CD14-positive monocyte (primary cell): ENCODE measurements at regions not wholly inside any gene's neighbourhood (a gene's known extent, or its start where the extent isn't known, plus 50 kb on each side); places are given as distances from the start of the nearest gene placed in this dataset.

Source experiments
- DNase-seq, 3 donors: peaks; one replicate each; pipeline ENCODE4 v3.0.0-alpha.2; 2011 to 2022
- H2AFZ ChIP-seq: 2 replicates; pipeline ENCODE4 v1.6.0; 2012; ENCODE audit warnings: mild to moderate bottlenecking, low read depth, low read length, inconsistent platforms; ENCODE audit not compliant: insufficient read depth, poor library complexity, severe bottlenecking
- H3K27ac ChIP-seq, 2 donors: 1 replicate in 1 of 2; 2 replicates in 1 of 2; pipeline ENCODE4 v1.5.1; 2012 to 2013; ENCODE audit warnings: low read length in 2 of 2, control low read depth in 1 of 2, inconsistent platforms in 1 of 2, low read depth in 1 of 2, mild to moderate bottlenecking in 1 of 2
- H3K27me3 ChIP-seq, 2 donors: one replicate each; pipeline versions ENCODE4 v1.6.0 to v1.6.1; 2011 to 2013; ENCODE audit warnings: low read length in 2 of 2; ENCODE audit not compliant: control insufficient read depth in 2 of 2, insufficient read depth in 2 of 2
- H3K36me3 ChIP-seq, 2 donors: replicated peaks in 1 of 2; 1 replicate in 1 of 2; 2 replicates in 1 of 2; pipeline versions ENCODE4 v1.5.1 to v1.6.1; 2012 to 2013; ENCODE audit warnings: low read length in 2 of 2, control low read depth in 1 of 2, inconsistent platforms in 1 of 2, mild to moderate bottlenecking in 1 of 2; ENCODE audit not compliant: insufficient read depth in 2 of 2, control insufficient read depth in 1 of 2
- H3K4me1 ChIP-seq, 2 donors: 1 replicate in 1 of 2; 2 replicates in 1 of 2; pipeline versions ENCODE4 v1.5.1 to v1.6.1; 2012 to 2013; ENCODE audit warnings: low read length in 2 of 2, control low read depth in 1 of 2, inconsistent platforms in 1 of 2, mild to moderate bottlenecking in 1 of 2, moderate library complexity in 1 of 2; ENCODE audit not compliant: insufficient read depth in 2 of 2, control insufficient read depth in 1 of 2
- H3K4me2 ChIP-seq: replicated peaks from 2 replicates; pipeline ENCODE3; 2012; ENCODE audit warnings: low read length, moderate library complexity, mild to moderate bottlenecking; ENCODE audit not compliant: poor library complexity, severe bottlenecking; ENCODE audit errors: extremely low read depth
- H3K4me3 ChIP-seq, 3 experiments: fragments of 200-600 bp in 1 of 3; sonication (generic) in 1 of 3; replicated peaks in 1 of 3; 1 replicate in 2 of 3; 2 replicates in 1 of 3; pipeline ENCODE4 v1.5.1; 2011 to 2013; ENCODE audit warnings: low read length in 3 of 3, mild to moderate bottlenecking in 3 of 3, control low read depth in 2 of 3, low read depth in 2 of 3, inconsistent platforms in 1 of 3, moderate library complexity in 1 of 3
- H3K79me2 ChIP-seq: 2 replicates; pipeline ENCODE4 v1.6.0; 2012; ENCODE audit warnings: mild to moderate bottlenecking, control low read depth, inconsistent platforms, low read length, moderate library complexity; ENCODE audit not compliant: insufficient read depth
- H3K9ac ChIP-seq: 2 replicates; pipeline ENCODE4 v1.6.0; 2017; ENCODE audit warnings: low read length, mild to moderate bottlenecking; ENCODE audit not compliant: insufficient read depth, poor library complexity, severe bottlenecking
- H3K9me3 ChIP-seq, 2 donors: replicated peaks in 1 of 2; 1 replicate in 1 of 2; 2 replicates in 1 of 2; pipeline versions ENCODE4 v1.5.1 to v1.6.1; 2012 to 2013; ENCODE audit warnings: low read length in 2 of 2, control low read depth in 1 of 2; ENCODE audit not compliant: control insufficient read depth in 1 of 2, insufficient read depth in 1 of 2
- H4K20me1 ChIP-seq: 2 replicates; pipeline ENCODE4 v1.6.0; 2012; ENCODE audit warnings: mild to moderate bottlenecking, low read length, control low read depth, moderate library complexity; ENCODE audit not compliant: insufficient read depth
- H3K27ac Mint-ChIP-seq, 7 donors: one replicate each; pipeline ENCODE4 v1.8.0; 2020; ENCODE audit warnings: mild to moderate bottlenecking in 7 of 7, mixed read lengths in 7 of 7, moderate library complexity in 6 of 7, inconsistent platforms in 2 of 7
- H3K27me3 Mint-ChIP-seq, 3 donors: one replicate each; pipeline ENCODE4 v1.8.0; 2021 to 2022; ENCODE audit warnings: low read depth in 3 of 3, mild to moderate bottlenecking in 3 of 3, mixed read lengths in 3 of 3, moderate library complexity in 3 of 3, inconsistent platforms in 1 of 3
- H3K36me3 Mint-ChIP-seq, 2 donors: one replicate each; pipeline ENCODE4 v1.8.0; 2020; ENCODE audit warnings: mixed read lengths in 2 of 2, inconsistent platforms in 1 of 2, mild to moderate bottlenecking in 1 of 2
- H3K4me1 Mint-ChIP-seq: one replicate; pipeline ENCODE4 v1.8.0; 2020; ENCODE audit warnings: mild to moderate bottlenecking, mixed read lengths
- H3K4me3 Mint-ChIP-seq, 2 donors: one replicate each; pipeline ENCODE4 v1.8.0; 2020; ENCODE audit warnings: mild to moderate bottlenecking in 2 of 2, mixed read lengths in 2 of 2, moderate library complexity in 1 of 2
- H3K9me3 Mint-ChIP-seq, 7 donors: one replicate each; pipeline ENCODE4 v1.8.0; 2020 to 2022; ENCODE audit warnings: mixed read lengths in 7 of 7, mild to moderate bottlenecking in 6 of 7, moderate library complexity in 6 of 7, inconsistent platforms in 2 of 7
- CTCF ChIP-seq: fragments of 200-600 bp; IDR thresholded peaks from one replicate; pipeline ENCODE4 v1.8.0; 2022; ENCODE audit warnings: antibody characterized with exemption, mild to moderate bottlenecking
- WGBS: methylation state at CpG from one replicate; pipeline ENCODE4 v1.1.5; 2013; ENCODE audit warnings: missing lambda C conversion rate; ENCODE audit not compliant: insufficient coverage; 5-methylcytosine and 5-hydroxymethylcytosine counted together
- intact Hi-C, 2 donors: fragments of 100-400 bp; cut with micrococcal nuclease; formaldehyde crosslinking; loops; one replicate each; pipeline versions ENCODE4 v1.15.0 to v1.15.1; 2023

- no peak for TF ChIP-seq CTCF
- intact Hi-C loops, result no loop called here
Observed at GRCh38 chr14:98573082-98573481, 698.9 kb downstream of the BCL11B start.

GRCh38 chr14:98576463-98576862, 695.5 kb downstream of the BCL11B start:
- H3K36me3 ChIP-seq, result no peaks in the 10 kb centered on the region
- Mint-ChIP-seq H3K4me3 (no peak overlapping the region), H3K4me1 (no peaks in the 10 kb centered on the region), H3K9me3 (peaks cover 0 to 4% (median 0%) of the 10 kb centered on the region in 7 donors), H3K36me3 (no peaks in the 10 kb centered on the region), H3K27me3 (peaks cover 0 to 1% (median 0%) of the 10 kb centered on the region in 3 donors), H3K27ac (no peak overlapping the region)
- H4K20me1 ChIP-seq, result no peaks in the 10 kb centered on the region
- intact Hi-C loops, result no loop called here
- no CpG with 5 or more reads among the region's 2 CpGs for WGBS
- no peaks in the 10 kb centered on the region for H3K9me3 ChIP-seq
- TF ChIP-seq CTCF, result no peak
- H2AFZ ChIP-seq, result no peak overlapping the region
- no peak for DNase-seq
- no peaks in the 10 kb centered on the region for H3K79me2 ChIP-seq
- H3K27me3 ChIP-seq, result no peaks in the 10 kb centered on the region
- H3K4me3 ChIP-seq, result no peak overlapping the region
- no peak overlapping the region for H3K27ac ChIP-seq
- H3K4me1 ChIP-seq, result no peaks in the 10 kb centered on the region
- H3K9ac ChIP-seq, result no peak overlapping the region
- no peak overlapping the region for H3K4me2 ChIP-seq

More at GRCh38 chr14:98573082-98573481, 698.9 kb downstream of the BCL11B start:
- Mint-ChIP-seq H3K27me3 (peaks cover 0 to 1% (median 1%) of the 10 kb centered on the region in 3 donors), H3K27ac (no peak overlapping the region), H3K36me3 (no peaks in the 10 kb centered on the region), H3K4me1 (no peaks in the 10 kb centered on the region), H3K4me3 (no peak overlapping the region), H3K9me3 (peaks cover 0 to 4% (median 0%) of the 10 kb centered on the region in 7 donors)
- Histone ChIP-seq H4K20me1 (no peaks in the 10 kb centered on the region), H3K79me2 (no peaks in the 10 kb centered on the region), H3K4me3 (no peak overlapping the region), H3K27ac (no peak overlapping the region), H3K27me3 (no peaks in the 10 kb centered on the region), H3K4me2 (no peak overlapping the region), H2AFZ (no peak overlapping the region), H3K9me3 (no peaks in the 10 kb centered on the region), H3K9ac (no peak overlapping the region), H3K36me3 (no peaks in the 10 kb centered on the region), H3K4me1 (no peaks in the 10 kb centered on the region)
- WGBS, result 50% methylated on average over 1 of the region's 2 CpGs
- DNase-seq, result no peak
